Renal cortex interstitium (tissue), 11 donors: ENCODE measurements at regions not wholly inside any gene's neighbourhood (a gene's known extent, or its start where the extent isn't known, plus 50 kb on each side); places are given as distances from the start of the nearest gene placed in this dataset.

Source experiments
- DNase-seq, 11 donors: peaks; one replicate each; pipeline ENCODE4 v3.0.0-alpha.2; 2013; ENCODE audit warnings: low read depth in 9 of 11, low spot score in 4 of 11; ENCODE audit errors: extremely low read depth in 1 of 11

DNA sequence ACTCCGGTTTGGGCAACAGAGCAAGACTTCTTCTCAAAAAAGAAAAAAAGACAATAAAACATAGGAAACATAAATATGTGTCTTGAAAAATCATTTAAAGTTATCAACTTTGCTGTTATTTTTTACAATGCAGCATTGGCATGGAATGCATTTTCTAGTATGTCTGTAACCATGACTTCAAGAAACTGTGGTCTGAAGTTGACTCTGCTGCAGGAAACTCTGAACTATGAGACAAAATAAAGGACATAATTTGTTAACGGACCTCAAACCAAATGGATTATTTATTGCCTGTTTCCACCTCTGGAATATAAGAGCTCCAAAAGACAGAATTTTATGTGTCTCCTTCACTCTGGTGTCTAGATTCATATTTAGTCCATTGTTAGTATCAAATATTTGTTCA lies 79.1 kb downstream of the TRIB2 start:
- no peak for DNase-seq

DNA sequence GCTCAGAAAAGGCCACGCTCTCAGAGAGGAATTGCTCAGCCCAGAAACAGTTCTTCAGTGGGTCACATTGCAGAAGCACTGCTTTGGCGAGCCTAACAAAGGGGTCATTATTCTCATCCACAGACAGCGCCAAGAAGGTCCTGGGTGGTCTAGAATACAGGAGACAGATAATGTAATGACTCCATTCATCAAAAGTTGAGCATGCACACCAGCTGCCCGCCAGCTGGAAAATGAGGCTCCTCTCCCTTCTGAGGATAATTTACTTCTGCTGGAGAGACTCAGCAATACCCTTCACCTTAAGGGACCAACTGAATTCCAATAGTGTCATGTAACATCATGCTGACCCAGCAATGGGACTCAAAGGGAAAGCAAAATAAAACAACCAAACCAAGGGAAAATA lies 79.9 kb downstream of the TRIB2 start:
- peak in 9 of 11 donors; percentile 46 to 81 (median 65) for DNase-seq

DNA sequence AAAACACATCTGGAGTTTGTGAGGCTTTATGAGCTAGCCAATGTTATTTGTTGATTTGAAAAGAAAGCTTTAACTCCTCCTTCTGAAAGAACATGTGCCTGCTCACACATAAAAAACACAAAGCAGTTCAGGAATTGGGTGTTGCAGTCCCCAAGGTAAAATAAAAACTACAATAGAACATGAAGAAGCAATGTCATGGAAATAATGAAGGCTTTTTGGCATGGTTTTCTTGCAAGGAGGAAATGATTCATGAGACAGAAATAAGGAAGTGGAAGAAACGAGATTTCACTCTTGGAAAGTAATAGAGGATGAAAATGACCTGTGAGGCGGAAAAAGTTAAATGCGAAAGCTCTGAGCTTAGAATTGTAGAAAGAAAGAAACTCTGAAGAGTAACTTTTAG lies 81.1 kb downstream of the TRIB2 start:
- no peak for DNase-seq

DNA sequence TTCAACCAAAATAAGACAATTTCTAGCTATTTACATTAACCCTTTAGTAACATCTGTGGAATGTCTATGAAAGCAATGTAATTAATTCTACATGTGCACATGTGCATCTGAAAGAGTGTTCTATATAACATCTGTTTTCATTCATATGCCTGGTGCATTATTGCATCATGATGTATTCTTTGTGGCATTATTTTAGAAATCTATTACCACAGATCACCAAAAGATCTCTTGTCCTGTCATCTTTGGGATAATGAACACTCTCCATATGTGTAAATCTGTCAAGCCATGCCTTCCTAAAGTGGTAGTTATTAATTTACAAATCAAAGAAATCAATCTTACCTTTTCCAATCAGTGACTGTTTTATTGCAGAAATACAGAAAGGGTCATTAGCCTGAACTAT lies 86.9 kb downstream of the TRIB2 start:
- no peak for DNase-seq

- no peak for DNase-seq
These were observed 87.5 kb downstream of the TRIB2 start for GRCh38 chr2:12804091-12804856.

DNA sequence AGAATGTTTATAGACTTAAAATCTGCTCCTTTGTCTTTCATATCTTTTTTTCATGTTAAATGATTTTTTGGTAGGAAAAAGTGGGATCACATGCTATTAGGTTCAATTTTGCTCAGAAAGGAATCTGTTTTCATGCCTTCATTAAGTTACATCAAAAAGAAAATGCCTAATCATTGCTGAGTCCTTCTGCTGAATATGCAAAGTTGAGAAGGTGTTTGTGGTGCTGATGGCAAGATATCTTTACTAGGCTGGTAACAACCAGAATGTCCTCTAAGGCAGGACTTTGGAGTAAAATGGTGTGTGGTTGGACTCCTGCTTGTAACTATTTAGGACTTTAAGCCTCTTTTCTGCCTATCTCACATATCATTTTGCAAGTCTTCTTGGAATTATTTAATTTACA lies 88.3 kb downstream of the TRIB2 start:
- DNase-seq = no peak

GRCh38 chr2:12806549-12807242 lies 90.0 kb downstream of the TRIB2 start:
- no peak for DNase-seq

DNA sequence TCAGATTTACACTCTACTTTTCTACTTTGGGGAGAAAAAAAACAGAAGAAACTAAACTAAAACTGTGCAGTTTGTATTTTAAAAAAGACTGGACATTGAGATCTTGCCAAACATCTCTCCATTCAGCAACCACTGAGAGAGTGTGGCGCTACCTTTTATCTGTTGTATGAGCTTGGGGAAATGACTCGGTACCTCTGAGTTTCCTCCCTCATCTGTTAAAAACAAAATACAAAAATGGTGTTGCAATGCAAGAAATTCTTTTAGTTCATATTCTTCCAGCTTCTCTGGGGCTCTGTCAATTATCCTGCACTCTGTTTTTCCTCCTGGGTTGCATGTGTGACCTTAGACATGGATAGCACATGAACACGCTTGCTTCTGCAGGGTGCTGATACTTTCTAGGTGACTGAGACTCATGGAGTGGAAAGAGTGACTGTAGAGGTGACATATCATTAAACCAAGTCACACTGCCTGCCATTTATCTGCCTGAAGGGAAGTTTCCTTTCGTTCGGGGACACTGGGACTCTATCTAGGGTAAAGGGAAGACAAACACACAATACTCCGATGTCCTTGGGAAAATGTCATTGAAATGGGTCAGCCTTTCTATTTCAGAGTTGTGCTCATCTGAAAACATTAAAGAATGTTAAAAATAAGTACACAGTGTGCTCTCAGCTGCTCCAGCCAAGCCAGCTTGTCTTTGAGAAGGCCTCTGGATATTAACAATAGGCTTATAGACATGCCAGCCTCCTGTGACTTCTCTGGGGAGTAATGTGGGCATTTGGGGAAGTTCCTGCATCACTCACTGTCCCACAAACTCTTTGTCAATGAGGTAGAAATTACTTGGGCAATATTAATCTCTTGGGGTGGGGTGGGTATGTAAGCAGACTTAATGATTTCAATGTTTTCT lies 91.4 kb downstream of the TRIB2 start:
- no peak for DNase-seq

- no peak for DNase-seq
These were observed 92.8 kb downstream of the TRIB2 start for GRCh38 chr2:12809526-12809925.

DNA sequence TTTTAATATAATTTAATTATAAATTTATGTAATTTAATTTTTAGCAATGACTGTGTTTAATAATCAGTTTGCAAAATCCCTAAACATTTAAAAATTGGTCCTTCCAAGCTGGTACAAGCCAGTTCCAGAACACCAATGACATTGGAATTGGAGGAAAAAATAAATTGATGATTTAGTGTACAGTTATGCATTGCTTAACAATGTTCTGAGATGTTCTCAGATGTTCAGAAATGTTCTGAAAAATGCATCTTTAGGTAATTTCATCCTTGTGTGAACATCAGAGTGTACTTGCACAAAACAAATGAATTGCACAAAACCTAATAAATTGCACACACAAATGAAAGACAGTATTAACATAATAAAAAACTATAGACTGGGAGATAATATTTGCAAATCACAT lies 95.2 kb downstream of the TRIB2 start:
- no peak for DNase-seq

- DNase-seq = no peak
These were observed 96.4 kb downstream of the TRIB2 start for GRCh38 chr2:12813166-12813565.

GRCh38 chr2:12816379-12817306 lies 99.9 kb downstream of the TRIB2 start:
- no peak for DNase-seq

GRCh38 chr2:12817870-12818269 lies 101.1 kb downstream of the TRIB2 start:
- DNase-seq = no peak

DNA sequence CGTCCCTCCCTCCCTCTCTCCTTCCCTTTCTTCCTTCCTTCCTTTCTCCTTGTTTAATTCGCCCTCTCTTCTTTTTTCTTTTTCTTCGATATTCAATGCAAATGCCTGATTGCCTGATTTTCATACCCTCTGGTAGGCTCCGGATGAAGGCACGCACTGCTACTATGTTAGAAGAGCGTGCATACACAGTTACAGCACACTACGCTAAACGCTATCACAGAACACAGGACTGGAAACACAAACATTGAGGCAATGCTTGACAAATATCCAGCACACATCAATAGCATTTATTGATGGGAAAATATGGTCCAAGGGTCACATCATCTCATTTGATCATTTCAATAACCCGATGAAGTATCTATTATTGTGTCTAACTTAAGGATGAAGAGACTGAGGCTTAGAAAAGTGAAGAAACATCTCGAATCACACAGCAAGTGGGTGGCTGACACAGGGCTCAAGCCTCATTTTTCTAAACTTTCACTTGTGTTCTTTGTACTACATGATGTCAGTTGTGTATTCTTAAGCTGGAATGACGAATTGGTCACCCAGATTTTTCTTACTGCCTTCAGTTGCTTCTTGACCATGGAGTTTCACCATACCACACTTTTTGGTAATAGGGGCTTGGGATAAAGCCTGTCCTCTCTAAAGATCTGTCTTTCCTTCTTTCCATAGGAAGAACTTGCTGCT lies 101.8 kb downstream of the TRIB2 start:
- no peak for DNase-seq

DNA sequence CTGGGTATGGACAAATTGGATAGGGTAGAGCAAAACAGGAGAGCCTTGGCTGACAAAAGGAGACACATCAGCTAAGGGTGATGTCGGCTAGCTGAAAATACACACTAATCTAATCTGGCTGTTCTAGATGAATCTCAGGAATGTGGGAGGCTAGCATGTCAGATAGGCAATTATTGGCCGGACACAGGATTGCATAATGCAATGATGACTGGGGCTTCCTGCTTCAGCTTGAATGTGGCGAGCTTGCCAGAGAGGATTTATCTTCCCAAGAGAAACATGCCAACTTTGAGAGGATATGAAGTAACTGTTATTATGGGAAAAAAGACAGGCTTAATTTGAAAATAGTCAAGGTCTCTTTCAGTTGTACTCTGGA lies 102.4 kb downstream of the TRIB2 start:
- DNase-seq = peak in 8 of 11 donors; percentile 35 to 81 (median 56)

- no peak for DNase-seq
These were observed 103.0 kb downstream of the TRIB2 start for GRCh38 chr2:12819721-12820120.

DNA sequence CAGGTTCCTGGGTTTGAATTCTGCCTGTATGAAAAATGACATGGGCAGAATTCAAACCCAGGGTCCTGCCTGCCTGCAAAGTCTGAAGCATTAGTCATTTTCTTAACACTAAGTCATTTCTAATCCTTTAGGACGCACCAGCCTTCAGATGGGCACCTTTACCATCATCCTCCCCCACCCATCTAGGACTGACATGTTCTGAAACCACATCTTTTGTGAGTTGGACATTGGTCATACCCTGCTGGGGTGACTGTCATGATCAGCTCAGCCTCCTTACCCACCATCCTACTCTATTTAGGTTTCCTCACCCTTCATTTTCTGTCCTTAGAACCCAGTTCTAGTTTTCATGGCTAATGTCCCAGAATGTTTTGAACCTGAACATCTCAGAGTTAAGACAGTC lies 104.9 kb downstream of the TRIB2 start:
- no peak for DNase-seq

GRCh38 chr2:12824351-12824777 lies 107.6 kb downstream of the TRIB2 start:
- peak; percentile 33 to 81 (median 49) for DNase-seq
